HG03064 (cell line): ENCODE measurements at regions not wholly inside any gene's neighbourhood (a gene's known extent, or its start where the extent isn't known, plus 50 kb on each side); places are given as distances from the start of the nearest gene placed in this dataset.
"Not testable (repeated sequence)": the region's sequence is repeated elsewhere in the genome, so short reads cannot be mapped to it uniquely, and the experiment has no call there.

ENCODE experiments used
- ATAC-seq: cut with Tn5 transposase; IDR thresholded peaks from one replicate; pipeline ENCODE4 v1.9.1; 2021; ENCODE audit warnings: low read depth; ENCODE audit not compliant: unreplicated experiment

GRCh38 chr4:96389770-96390169 is 549.9 kb downstream of the PDHA2 start:
- ATAC-seq, result no peak

DNA sequence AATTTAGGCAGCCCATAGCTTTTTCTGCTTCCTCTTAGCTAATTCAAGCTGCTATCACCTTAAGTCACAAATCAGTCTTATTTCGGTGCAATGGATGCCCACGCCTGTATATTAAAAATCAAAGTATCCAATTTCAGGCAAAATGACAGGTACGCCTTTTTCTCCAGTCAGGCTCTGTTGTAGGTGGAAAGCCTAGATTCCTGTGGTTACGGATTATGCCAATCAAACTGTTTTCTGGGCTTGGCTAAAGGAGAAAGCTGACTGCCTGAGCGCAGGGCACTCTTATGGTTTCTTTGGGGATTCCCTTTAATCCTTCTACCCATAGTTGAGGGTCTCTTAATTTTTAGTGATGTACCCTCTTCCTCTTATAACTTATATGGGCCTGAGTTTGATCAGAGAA is 550.5 kb downstream of the PDHA2 start:
- ATAC-seq, result no peak

GRCh38 chr4:96395747-96396146 is 555.9 kb downstream of the PDHA2 start:
- no peak for ATAC-seq

DNA sequence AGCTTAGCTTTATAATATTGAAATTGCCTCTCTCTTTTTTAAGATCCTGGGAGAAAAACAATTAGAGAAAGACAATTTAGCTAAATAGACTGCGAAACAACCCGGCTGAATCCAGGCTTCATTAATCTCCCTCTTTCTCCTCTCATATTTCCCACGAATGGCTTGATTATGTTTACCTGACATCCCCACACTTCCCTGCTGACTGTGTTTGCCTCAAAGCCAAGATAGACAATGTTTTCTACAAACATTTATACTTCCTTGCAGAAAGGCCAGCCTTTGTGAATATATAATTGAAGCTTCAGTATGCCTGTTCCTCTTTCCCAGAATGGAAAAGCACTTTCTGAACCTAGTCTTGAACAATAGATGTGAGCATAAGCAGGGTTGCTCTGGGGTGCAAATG is 566.8 kb downstream of the PDHA2 start:
- ATAC-seq, result no peak

- ATAC-seq, result no peak
Measured at GRCh38 chr4:96407225-96407624, 567.3 kb downstream of the PDHA2 start.

- no peak for ATAC-seq
Measured at GRCh38 chr4:96407738-96408463, 568.0 kb downstream of the PDHA2 start.

DNA sequence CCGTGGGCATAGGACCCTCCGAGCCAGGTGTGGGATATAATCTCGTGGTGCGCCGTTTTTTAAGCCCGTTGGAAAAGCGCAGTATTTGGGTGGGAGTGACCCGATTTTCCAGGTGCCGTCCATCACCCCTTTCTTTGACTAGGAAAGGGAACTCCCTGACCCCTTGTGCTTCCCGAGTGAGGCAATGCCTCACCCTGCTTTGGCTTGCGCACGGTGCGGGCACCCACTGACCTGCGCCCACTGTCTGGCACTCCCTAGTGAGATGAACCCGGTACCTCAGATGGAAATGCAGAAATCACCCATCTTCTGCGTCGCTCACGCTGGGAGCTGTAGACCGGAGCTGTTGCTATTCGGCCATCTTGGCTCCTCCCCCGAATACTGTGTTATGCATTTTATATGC is 575.0 kb downstream of the PDHA2 start:
- ATAC-seq, result not testable (repeated sequence)

DNA sequence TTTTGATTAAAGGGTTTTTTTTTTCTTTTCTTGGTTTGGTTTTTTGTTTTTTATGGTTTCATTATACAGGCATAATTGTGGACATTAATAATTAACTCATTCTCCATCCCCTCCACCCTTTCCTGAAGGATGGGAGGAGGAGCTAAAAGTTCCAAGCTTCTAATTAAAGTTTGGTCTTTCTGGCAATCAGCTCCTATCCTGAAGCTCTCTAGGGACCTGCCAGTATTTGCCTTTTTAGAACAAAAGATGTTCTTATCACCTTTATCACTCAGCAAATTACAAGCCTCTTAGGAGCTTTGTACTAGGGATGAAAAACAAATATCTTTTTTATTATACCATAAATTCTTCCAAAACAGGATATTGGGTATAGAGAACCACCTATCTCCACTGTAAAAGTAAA is 589.8 kb downstream of the PDHA2 start:
- no peak for ATAC-seq

GRCh38 chr4:96431094-96431493 is 591.2 kb downstream of the PDHA2 start:
- ATAC-seq, result no peak

GRCh38 chr4:96448315-96448872 is 608.5 kb downstream of the PDHA2 start:
- no peak for ATAC-seq

DNA sequence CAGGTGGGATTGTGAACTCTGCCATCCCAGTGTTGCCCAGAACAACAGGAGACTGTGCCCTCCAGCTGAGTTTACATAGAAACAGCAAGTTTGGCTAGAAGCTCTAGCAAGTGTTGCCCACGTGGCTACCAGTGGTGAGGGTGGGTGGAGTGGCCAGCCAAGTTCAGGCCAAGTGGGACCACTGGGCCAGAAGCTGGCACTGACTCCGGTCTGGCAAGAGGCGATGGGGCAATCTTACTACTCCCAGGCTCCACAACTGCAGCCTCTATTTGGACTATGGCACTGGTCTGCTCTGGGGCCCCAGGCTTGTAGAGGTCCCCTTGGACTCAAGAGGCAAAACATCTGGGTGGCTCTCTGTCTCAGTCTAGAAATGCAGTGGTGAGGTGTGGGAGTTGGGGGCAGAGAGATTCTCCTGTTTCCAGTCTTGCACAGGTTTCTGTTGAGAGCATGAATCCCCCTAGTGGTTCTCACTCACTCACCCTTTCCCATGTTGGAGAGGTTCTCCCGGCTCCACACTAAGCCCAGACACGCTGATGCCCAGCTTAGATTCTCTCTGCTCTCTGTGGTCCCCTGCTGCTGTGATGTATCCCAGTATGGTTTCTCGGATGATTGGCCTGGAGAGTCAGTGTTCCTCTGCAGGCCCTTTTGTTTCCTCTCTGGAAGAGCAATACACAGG is 615.3 kb downstream of the PDHA2 start:
- no peak for ATAC-seq

DNA sequence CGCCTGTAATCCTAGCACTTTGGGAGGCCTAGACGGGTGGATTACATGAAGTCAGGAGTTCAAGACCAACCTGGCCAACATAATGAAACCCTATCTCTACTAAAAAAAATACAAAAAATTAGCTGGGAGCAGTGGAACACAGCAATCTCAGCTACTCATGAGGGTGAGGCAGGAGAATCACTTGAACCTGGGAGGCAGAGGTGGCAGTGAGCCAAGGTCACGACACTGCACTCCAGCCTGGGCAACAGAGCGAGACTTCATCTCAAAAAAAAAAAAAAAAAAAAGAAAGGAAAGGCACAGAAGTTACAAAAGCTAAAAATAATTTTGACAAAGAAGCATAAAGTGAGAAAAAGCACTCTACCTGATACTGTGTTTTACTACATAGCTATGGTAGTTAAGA is 618.1 kb downstream of the PDHA2 start:
- ATAC-seq, result not testable (repeated sequence)

DNA sequence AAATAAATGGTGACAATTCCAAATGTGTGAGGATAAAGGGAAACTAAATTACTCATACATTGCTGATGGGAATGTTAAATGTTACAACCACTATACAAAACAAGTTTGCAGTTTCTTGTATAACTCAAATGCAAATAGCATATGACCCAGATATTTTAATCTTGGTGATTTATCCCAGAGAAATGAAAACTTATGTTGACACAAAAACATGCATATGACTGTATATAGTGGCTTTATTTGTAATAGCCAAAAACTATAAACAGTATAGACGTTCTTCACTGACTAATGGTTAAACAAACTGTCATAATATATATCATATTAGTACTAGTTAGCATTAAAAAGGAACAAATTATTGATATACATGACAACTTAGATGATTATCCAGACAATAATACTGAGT is 619.2 kb downstream of the PDHA2 start:
- no peak for ATAC-seq

DNA sequence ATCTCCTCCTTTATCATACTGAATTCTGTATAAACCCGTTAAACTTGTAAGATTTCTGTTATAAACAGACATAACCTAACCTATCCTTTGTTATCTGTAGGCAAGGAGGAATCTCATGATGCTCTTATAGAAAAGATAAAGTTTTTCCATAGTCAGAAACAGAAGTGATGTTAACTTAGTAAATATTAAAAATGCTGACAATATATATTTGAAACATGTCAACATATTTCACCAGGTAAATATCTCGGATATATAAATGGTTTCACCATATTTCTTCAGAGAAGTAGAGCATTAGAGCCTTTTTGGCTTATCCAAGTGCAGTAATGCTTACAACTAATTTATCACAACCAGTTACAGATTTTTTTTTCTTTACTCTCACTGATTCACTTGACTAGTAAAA is 625.9 kb downstream of the PDHA2 start:
- ATAC-seq, result no peak

DNA sequence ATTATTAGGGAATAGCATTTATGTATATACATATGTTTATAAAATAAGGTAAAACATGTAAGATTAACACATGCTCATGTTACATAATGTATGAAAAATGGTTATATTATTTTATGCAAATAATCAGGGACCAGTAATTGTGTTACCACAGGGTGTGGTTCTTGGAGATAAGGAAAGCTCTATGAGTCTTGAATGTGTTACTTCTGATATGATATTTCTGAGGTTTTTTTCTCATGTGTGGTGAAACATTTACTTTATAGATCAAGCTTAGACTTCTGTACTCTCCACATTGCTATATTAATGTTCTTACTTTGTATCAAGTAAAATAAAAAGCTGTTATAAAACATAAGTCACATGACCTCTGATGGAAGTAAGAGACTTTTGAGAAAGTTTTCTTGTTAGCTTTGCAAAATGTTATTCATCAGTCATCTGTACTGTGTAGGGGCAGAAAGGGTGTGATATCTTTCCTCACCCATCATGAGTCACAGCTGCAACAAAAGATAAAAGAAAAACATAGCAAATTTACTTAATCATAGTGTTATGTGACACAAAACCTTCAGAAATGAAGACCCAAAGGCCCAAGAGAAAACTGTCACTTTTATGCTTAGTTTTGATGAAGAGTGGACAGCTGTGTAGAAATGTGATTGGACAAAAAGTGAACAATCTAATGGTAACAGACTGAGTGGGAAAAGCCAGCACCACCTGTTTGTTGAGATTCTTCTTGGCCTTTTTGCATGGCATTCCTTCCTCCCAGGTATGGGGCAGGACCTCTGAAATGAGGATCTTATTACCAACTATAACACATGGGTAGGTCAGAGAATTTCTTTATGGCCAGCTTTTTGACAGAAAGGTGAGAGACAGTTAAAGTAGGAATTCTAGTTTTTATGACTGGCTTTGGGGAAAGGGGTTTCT is 632.3 kb downstream of the PDHA2 start:
- ATAC-seq, result no peak

DNA sequence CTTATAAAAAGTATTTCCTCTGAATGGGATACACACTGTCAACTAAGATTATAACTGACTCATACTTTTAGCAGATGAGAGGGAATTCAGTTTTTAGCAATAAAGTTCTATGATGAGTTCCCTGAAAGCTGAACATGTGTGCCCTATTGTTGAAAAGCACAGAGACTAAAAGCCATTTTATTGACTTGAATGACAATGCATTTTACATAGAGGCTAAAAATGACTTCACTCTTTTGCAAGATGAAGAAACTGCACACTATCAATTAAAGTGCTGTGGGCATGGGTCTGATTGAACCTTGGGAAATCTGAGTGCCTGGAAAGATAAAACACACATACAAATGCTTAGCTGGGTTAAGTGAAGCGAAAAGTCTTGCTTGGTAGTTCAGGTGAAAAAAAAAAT is 633.4 kb downstream of the PDHA2 start:
- no peak for ATAC-seq

GRCh38 chr4:96483308-96484030 is 643.6 kb downstream of the PDHA2 start:
- no peak for ATAC-seq

DNA sequence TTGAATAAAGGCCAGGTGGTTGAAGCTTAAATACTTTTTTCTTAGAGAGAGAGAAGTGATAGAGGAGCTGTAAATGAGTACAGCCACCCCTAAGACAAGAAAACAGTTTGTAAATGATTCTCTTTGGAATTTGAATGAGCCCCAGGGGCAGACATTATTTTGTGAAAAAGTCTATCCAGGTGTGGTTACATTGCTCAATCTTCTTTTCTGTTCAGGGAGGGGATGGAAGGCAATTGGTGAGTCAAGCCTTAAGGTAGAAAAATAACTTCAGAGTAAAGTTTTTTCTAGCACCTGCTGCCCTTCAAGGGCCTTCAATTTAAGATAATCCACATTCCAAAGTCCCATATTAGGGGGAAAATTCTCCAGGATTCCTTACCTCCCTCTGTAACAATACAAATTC is 646.7 kb downstream of the PDHA2 start:
- ATAC-seq, result no peak

DNA sequence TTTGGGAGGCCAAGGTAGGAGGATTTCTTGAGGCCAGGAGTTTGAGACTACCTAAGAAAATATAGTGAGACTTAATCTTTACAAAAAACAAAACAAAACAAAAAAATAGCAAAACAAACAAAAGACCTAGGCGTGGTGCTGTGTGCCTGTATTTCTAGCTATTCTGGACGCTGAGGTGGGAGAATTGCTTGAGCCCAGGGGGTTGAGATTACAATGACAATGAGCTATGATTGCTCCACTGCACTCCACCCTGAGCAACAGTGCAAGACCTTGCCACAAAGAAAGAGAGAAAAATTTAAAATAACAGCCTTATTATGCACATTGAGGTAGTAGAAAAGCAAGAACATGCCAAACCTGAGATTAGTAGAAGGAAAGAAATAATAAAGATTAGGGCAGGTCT is 657.7 kb downstream of the PDHA2 start:
- ATAC-seq, result no peak

DNA sequence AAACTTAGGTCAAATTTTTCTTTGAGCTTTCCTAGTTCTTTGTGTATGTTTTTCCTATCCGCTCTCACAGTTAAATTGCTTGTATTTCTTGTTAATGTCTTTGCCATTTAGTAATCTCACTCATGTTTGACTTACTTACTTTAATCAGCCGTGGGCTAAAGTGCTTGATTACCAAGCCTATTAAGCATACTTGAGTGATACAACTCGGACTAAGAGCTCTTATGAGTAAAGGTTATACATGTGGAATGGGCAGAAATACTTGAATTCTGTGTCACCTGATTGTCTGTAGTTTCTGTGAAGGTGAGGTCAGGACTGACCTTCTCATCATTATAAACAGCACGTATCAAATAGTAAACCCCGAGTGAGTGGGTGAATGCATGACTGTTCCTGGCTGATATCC is 664.5 kb downstream of the PDHA2 start:
- no peak for ATAC-seq
